Psoas muscle (tissue), 7 donors: ENCODE measurements at regions not wholly inside any gene's neighbourhood (a gene's known extent, or its start where the extent isn't known, plus 50 kb on each side); places are given as distances from the start of the nearest gene placed in this dataset.
A peak's percentile ranks its signal among the peaks of the same experiment; 100 is the strongest.

Experiments
- ATAC-seq, 4 donors: fragments of 200-7000 bp; cut with Tn5 transposase; one replicate each; pipeline ENCODE4 v1.9.1; 2020; ENCODE audit warnings: moderate library complexity in 3 of 4, mild to moderate bottlenecking in 2 of 4
- DNase-seq, 2 donors: peaks; one replicate each; pipeline ENCODE4 v3.0.0-alpha.2; 2020
- H3K27ac ChIP-seq: fragments of 200-600 bp; one replicate; pipeline ENCODE4 v1.8.0; 2022
- H3K27me3 ChIP-seq, 3 donors: fragments of 200-600 bp in 1 of 3; one replicate each; pipeline versions ENCODE4 v1.6.1 to v1.8.0; 2013 to 2022; ENCODE audit warnings: low read length in 2 of 3, mild to moderate bottlenecking in 2 of 3, moderate library complexity in 1 of 3; ENCODE audit not compliant: insufficient read depth in 3 of 3
- H3K36me3 ChIP-seq, 2 donors: fragments of 200-600 bp in 1 of 2; one replicate each; pipeline versions ENCODE4 v1.6.1 to v1.8.0; 2013 to 2022; ENCODE audit warnings: low read depth in 1 of 2, mild to moderate bottlenecking in 1 of 2, moderate library complexity in 1 of 2; ENCODE audit not compliant: insufficient read depth in 1 of 2
- H3K4me1 ChIP-seq: fragments of 200-600 bp; one replicate; pipeline ENCODE4 v1.8.0; 2022
- H3K4me3 ChIP-seq: fragments of 200-600 bp; one replicate; pipeline ENCODE4 v1.8.0; 2022; ENCODE audit warnings: mild to moderate bottlenecking
- H3K9me3 ChIP-seq: fragments of 200-600 bp; one replicate; pipeline ENCODE4 v1.8.0; 2022
- CTCF ChIP-seq: fragments of 200-600 bp; IDR thresholded peaks from one replicate; pipeline ENCODE4 v1.8.0; 2022; ENCODE audit warnings: antibody characterized with exemption
- WGBS, 3 donors: extraction: QIAGEN DNeasy Blood & Tissue Kit; methylation state at CpG; one replicate each; pipeline versions ENCODE4 v1.1.6 to v1.1.7; 2013; 5-methylcytosine and 5-hydroxymethylcytosine counted together
- intact Hi-C, 2 donors: fragments of 100-400 bp; cut with DNase I; formaldehyde crosslinking; loops; one replicate each; pipeline versions ENCODE4 v1.11.0 to v1.14.2; 2022
- donor health status: healthy with polysubstance abuse.
- donor health status: DM: no; HTN: no; CAD: no; lungs with moderate emphysema.
- donor health status: Bipolar disorder and iron deficiency.
- donor health status: healthy.
- donor health status: DM: yes; HTN: yes; CAD: no.
- donor health status: DM: no; HTN: no; CAD: no.
- donor health status: DM: yes; HTN: yes; CAD: no.

DNA sequence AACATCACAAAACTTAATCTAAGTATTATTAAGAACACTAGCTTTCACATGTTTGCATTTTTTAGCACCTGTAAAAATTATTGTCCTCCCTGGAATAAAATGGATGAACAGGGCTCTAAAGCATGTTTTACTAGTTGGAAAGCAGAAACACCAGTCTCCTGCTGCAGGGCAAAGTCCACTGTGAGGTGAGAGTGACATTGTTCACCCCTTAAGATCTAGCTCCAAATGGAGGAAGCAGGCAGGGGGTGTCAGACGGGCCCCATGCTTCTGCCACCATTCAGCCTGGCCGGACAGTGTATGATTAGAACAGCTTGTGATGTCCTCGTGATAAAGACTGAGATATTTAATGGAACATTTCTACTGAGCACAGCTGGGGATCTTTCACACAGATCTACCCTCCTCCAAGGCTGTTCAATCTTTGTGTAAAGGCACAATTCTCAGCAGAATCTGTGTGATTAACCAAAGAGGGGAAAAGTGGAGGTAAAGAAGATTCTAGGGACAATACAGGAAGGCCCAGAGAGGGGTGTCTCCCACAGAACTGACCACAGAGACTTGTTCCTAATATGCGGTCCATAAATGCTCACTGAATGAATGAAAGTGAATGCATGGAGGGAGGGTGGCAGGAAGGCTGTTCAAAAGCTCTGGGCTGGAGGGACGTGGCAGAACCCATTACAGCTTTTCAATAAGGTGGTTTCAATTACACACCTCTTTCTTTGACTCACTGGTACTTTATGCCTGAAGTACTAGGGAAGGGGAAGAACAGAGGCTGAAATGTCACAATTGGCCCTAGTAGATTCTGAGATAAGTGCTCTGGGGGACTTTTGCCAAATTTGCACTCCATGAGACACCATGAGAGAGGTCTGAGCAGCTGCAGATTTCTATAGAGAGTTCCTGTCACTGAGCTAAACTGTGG, 239.1 kb upstream of the ARHGAP20 start:
- DNase-seq: no peak
- intact Hi-C loops: no loop called here
- no peaks in the 10 kb centered on the region for H3K27me3 ChIP-seq
- H3K27ac ChIP-seq: peak overlapping the region; percentile 7
- no peaks in the 10 kb centered on the region for H3K4me1 ChIP-seq
- ATAC-seq: peak in 3 of 4 donors; percentile 40 to 65 (median 64)
- no peaks in the 10 kb centered on the region for H3K9me3 ChIP-seq
- TF ChIP-seq CTCF: no peak
- H3K4me3 ChIP-seq: no peak overlapping the region
- no peaks in the 10 kb centered on the region for H3K36me3 ChIP-seq
- 65 to 70% (median 70%) methylated on average over 5 of the region's 5 CpGs for WGBS, 3 donors

- Histone ChIP-seq H3K27me3 (no peaks in the 10 kb centered on the region), H3K36me3 (no peaks in the 10 kb centered on the region), H3K4me3 (no peak overlapping the region), H3K9me3 (no peaks in the 10 kb centered on the region), H3K4me1 (no peaks in the 10 kb centered on the region), H3K27ac (no peak overlapping the region)
- 83 to 89% (median 87%) methylated on average over 3 of the region's 3 CpGs for WGBS, 3 donors
- ATAC-seq (peak in 3 of 4 donors; percentile 46 to 74 (median 55)), DNase-seq (no peak)
- intact Hi-C loops: no loop called here
- no peak for TF ChIP-seq CTCF
Measured at GRCh38 chr11:110948112-110948511, 235.9 kb upstream of the ARHGAP20 start.

GRCh38 chr11:110947096-110947495, 234.9 kb upstream of the ARHGAP20 start:
- Histone ChIP-seq H3K27ac (no peak overlapping the region), H3K4me1 (no peaks in the 10 kb centered on the region), H3K4me3 (no peak overlapping the region), H3K27me3 (no peaks in the 10 kb centered on the region), H3K9me3 (no peaks in the 10 kb centered on the region), H3K36me3 (no peaks in the 10 kb centered on the region)
- WGBS, 3 donors: 23 to 45% (median 25%) methylated on average over 3 of the region's 3 CpGs
- ATAC-seq: peak in 2 of 4 donors; percentile 31 to 64
- DNase-seq: peak; percentile 53 to 79
- TF ChIP-seq CTCF: no peak
- intact Hi-C loops: no loop called here

DNA sequence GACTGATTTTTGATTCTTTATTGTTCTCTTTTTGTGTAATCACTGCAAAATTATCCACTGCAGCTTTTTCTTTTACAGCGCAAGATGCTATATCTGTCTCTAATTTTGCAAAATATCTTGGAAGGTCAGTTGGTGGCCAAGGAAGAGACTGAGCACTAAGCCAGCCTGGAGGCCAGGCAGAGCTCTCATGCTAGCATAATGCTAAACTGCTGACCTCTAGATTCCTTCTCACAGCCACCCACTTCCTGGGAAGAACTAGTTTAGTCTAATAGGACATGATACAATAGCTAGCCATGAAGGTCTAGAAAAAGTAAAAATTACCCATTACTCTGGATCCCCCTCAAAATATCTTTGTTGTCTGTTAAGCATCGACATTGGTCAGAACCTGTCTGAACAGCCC, 227.2 kb upstream of the ARHGAP20 start:
- no peak for TF ChIP-seq CTCF
- H3K9me3 ChIP-seq: no peaks in the 10 kb centered on the region
- no peak for DNase-seq
- intact Hi-C loops: no loop called here
- 90 to 95% (median 94%) methylated on average over 2 of the region's 2 CpGs for WGBS, 3 donors
- H3K27ac ChIP-seq: no peak overlapping the region
- no peaks in the 10 kb centered on the region for H3K27me3 ChIP-seq
- H3K36me3 ChIP-seq: no peaks in the 10 kb centered on the region
- no peaks in the 10 kb centered on the region for H3K4me1 ChIP-seq
- ATAC-seq: no peak
- no peak overlapping the region for H3K4me3 ChIP-seq
